Neural progenitor cell (in vitro differentiated cells): ENCODE measurements at regions not wholly inside any gene's neighbourhood (a gene's known extent, or its start where the extent isn't known, plus 50 kb on each side); places are given as distances from the start of the nearest gene placed in this dataset.

Experiments used
- EZH2 ChIP-seq: fragments of 200-600 bp; sonication (generic); IDR thresholded peaks from 2 replicates; pipeline ENCODE4 v1.6.1; 2017; ENCODE audit warnings: antibody characterized with exemption, mild to moderate bottlenecking, moderate library complexity
- TF ChIP-seq, protein P1 (sequence below): fragments of 200-600 bp; sonication (generic); IDR thresholded peaks from 2 replicates; pipeline ENCODE4 v1.5.1; 2017; ENCODE audit warnings: antibody characterized with exemption, mild to moderate bottlenecking

DNA sequence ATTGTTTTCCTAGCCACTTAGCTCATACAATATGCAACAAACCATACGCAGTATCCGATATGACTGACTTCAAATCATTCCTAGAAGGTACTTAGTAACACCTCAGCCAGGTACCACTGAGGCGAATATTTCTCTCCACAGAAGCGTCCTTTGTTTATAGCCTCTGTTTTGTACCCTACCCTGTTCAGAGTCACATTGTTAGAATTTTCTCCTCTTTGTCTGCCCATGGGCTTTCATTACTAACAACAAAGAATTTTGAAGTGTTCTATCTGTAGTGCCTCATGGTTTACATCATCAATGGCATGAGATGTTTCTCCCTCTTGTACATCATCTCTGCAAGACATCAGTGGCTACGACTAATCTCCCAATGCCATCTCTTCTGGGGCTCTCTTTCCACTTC, 212.4 kb upstream of the GLI3 start:
- TF ChIP-seq, protein P1, sequence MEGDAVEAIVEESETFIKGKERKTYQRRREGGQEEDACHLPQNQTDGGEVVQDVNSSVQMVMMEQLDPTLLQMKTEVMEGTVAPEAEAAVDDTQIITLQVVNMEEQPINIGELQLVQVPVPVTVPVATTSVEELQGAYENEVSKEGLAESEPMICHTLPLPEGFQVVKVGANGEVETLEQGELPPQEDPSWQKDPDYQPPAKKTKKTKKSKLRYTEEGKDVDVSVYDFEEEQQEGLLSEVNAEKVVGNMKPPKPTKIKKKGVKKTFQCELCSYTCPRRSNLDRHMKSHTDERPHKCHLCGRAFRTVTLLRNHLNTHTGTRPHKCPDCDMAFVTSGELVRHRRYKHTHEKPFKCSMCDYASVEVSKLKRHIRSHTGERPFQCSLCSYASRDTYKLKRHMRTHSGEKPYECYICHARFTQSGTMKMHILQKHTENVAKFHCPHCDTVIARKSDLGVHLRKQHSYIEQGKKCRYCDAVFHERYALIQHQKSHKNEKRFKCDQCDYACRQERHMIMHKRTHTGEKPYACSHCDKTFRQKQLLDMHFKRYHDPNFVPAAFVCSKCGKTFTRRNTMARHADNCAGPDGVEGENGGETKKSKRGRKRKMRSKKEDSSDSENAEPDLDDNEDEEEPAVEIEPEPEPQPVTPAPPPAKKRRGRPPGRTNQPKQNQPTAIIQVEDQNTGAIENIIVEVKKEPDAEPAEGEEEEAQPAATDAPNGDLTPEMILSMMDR, result no peak
- TF ChIP-seq EZH2, result no peak
